Transverse colon (tissue), 3 donors: ENCODE measurements at regions not wholly inside any gene's neighbourhood (a gene's known extent, or its start where the extent isn't known, plus 50 kb on each side); places are given as distances from the start of the nearest gene placed in this dataset.

ENCODE experiments used
- EP300 ChIP-seq: sonication (generic); formaldehyde crosslinking; IDR thresholded peaks from one replicate; pipeline ENCODE4 v1.6.1; 2017; ENCODE audit warnings: antibody characterized with exemption, low read depth
- POLR2A ChIP-seq: fragments of 450-650 bp; IDR thresholded peaks from one replicate; pipeline ENCODE4 v1.6.1; 2016; ENCODE audit warnings: antibody characterized with exemption, mild to moderate bottlenecking, moderate library complexity
- TF ChIP-seq, protein P1 (sequence below), 5 experiments: fragments of 200-600 bp in 3 of 5; fragments of 450-650 bp in 2 of 5; sonication (generic) in 3 of 5; IDR thresholded peaks; 1 replicate in 2 of 5; 2 replicates in 3 of 5; pipeline ENCODE4 v1.5.1; 2016 to 2017; ENCODE audit warnings: antibody characterized with exemption in 5 of 5, inconsistent platforms in 3 of 5, mild to moderate bottlenecking in 2 of 5, moderate library complexity in 1 of 5

DNA sequence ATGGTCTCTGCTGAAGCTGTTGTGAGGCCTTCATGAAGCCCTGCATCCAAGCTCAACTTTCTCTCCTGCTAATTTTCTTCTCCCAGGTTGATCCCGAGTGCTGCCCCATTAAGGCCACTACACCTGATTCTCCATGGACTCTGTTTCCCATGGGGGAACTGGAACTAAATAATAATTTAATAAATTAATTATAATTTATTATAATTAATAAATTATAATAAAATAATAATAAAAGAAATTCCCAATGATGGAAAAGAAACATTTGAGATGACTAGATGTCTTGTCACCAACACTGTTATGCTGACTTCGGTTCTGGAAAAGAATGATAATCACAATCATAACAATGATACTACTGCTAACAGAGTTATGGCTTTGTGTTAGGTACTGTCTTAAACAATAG lies 211.2 kb upstream of the ZP4 start:
- TF ChIP-seq, protein P1, sequence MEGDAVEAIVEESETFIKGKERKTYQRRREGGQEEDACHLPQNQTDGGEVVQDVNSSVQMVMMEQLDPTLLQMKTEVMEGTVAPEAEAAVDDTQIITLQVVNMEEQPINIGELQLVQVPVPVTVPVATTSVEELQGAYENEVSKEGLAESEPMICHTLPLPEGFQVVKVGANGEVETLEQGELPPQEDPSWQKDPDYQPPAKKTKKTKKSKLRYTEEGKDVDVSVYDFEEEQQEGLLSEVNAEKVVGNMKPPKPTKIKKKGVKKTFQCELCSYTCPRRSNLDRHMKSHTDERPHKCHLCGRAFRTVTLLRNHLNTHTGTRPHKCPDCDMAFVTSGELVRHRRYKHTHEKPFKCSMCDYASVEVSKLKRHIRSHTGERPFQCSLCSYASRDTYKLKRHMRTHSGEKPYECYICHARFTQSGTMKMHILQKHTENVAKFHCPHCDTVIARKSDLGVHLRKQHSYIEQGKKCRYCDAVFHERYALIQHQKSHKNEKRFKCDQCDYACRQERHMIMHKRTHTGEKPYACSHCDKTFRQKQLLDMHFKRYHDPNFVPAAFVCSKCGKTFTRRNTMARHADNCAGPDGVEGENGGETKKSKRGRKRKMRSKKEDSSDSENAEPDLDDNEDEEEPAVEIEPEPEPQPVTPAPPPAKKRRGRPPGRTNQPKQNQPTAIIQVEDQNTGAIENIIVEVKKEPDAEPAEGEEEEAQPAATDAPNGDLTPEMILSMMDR (IDR thresholded peaks at IDR 0.05), result no peak
- no peak for TF ChIP-seq EP300
- no peak for TF ChIP-seq POLR2A
